DMS53 treated with DMSO at 0.1 percent for 48 hours (cell line): ENCODE measurements at regions not wholly inside any gene's neighbourhood (a gene's known extent, or its start where the extent isn't known, plus 50 kb on each side); places are given as distances from the start of the nearest gene placed in this dataset.
"Not testable (repeated sequence)": the region's sequence is repeated elsewhere in the genome, so short reads cannot be mapped to it uniquely, and the experiment has no call there.

Experiments used
- DNase-seq: peaks from one replicate; lab custom pipeline; 2025; ENCODE audit not compliant: unreplicated experiment; lab: John Stamatoyannopoulos, UW

DNA sequence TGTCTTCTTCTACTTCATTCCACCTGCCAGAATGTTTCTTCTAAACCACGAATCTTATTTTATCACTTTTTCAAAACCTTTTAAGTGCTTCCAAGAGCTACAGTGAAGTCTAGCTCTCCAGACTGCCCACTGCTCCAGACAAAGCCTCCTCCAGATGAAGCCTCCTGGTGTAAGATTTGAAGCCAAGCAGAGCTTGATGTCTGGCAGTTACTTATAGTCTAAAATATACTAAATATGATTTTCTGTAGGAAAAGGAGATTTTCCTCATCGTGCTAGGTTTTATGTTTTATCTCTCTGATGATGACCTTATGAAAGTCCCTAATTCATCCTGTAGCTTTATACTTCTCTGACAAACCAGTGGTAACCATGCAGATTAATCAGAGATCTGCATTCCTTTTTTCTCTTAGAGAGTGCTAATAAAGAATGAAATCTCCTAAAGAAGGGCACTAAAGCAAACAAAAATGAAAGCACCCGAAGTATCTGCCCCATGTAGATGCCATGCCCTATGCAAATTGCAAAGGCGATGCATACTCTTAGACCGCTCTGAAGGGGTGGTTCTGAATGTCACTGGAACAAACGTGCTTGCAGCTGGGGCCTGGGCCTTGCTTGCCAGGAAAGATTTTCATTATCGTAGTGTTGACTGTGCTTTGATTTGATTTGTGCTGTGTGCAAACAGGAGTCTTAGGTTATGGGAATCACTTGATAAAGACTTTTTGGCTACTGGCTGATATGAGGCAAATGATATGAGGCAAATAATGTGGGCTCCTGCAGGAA is 314.2 kb downstream of the PID1 start:
- no peak for DNase-seq

DNA sequence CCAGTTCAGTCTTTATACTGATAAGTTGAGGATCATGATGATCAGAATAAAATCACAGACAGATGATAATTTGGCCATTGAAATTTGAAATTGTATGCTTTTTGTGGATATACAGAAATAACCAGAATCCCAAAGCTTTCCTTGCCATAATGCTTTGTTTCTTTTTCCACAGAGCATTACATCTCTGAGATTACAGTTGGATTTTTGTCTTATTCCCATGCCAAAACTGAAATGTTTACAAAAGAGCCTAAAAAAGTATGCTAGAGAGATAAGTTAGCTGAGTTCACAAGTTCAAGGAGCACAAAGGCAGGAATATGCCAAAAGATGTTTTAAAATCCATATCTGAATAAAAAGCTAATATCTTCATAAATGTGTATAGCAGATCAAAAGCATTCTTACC is 321.3 kb downstream of the PID1 start:
- no peak for DNase-seq

DNA sequence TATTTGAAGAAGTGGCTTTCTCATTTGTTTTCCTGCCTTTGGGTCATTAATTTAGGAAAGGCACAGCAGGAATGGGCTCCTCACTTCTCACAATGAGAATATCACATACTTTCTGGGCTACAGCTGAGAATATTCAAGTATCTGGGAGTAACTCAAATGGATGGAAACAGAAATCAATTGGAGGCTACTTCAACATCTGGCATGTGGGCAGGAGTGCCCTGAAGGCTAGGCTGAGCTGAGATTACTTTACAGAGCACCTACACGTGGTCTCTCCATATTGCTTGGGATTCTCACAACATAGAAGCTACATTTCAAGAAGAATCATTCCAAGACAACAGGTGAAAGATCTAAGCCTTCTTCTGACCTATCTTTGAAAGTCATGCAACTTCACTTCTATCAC is 325.4 kb downstream of the PID1 start:
- no peak for DNase-seq

DNA sequence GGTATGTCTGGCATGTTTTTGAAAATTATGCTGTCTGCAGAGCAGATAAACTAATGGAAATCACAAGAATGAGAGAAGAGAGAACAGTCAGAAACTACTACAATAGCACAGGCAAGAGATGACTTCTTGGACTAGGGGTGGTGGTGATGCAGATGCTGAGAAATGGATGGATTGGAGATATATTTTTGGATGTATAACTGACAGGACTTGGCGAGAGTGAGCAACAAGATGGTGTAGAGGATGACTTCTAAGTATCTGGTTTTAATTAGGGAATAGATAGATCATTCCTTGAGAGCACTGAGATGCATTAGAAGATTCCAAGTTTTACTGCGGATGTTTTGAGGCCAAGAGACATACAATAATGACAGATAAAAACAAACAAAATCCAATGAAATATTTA is 328.2 kb downstream of the PID1 start:
- no peak for DNase-seq

DNA sequence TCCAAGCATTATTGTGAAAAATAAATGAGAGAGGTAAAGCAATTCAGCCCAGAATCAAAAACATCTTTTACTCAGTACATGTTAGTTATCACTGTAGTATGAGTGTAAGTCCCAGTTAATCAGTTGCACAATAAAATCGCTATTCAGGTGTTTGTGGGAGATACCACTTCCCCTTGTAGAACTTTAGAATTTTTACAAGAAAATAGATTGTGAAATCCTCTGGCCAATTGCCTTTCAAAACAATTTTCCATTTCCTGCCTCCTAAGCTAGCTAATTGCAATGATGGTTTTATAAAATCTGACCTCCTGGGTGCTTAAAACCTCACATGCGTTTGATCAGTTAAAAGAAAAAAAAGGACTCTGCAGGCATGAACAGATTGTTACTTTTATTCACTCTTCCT is 332.5 kb downstream of the PID1 start:
- DNase-seq = no peak

DNA sequence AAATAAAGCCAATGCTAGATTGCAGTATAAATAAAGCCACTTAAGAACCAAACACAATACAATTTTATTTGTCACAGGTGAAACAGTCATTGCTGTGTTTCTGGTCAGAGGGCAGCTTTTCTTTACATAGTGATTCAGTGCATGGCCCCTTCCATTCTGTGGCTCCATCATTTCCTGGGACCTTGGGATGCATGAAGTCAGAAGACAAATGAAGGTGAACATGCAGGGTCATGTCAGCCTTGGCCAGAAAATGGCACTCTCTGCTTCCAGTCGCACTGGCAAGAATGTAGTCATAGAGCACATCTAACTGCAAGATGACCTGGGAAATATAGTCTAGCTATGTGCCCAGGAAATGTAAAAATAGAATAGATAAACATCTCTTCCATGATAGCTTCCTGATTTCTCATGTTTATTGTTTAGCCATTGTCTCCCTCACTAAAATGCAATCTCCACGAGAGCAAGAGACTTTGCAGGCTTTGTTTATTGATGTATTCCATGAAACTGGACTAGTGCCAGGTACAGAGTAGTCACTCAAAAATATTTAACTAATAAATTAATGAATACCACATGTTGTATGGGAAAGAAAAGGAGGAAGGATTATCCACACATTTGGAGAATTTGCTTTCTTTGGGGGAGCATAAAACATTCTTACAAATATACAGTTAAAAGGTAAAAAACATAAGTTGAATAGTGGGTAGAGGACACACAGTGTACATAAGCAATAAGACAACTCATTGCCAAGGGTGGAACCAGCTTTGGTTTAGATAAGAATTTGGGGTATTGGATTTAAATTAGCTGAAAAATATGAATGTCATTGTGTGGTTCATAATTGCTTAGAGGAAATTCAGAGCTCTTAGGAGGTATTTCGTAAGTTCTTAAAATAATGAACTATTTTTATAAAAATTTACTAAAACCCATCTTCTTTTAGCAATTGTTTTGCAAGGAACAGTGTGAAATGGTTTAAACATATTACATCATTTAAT is 343.8 kb downstream of the PID1 start:
- DNase-seq = no peak

DNA sequence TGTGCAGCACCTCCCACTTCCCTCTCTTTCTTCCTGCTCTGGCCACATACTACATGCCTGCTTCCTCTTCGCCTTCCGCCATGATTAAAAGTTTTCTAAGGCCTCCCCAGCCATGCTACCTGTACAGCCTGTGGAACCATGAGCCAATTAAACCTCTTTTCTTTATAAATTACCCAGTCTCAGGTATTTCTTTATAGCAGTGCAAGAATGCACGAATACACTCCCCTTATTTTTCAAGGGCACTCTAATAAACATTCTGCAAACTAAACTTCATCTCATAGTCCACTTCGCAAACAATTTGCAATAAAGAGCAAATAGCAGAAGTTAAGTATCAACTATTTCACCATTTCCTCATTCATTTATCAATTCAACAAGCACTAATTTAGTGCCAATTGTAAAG is 351.3 kb downstream of the PID1 start:
- no peak for DNase-seq

DNA sequence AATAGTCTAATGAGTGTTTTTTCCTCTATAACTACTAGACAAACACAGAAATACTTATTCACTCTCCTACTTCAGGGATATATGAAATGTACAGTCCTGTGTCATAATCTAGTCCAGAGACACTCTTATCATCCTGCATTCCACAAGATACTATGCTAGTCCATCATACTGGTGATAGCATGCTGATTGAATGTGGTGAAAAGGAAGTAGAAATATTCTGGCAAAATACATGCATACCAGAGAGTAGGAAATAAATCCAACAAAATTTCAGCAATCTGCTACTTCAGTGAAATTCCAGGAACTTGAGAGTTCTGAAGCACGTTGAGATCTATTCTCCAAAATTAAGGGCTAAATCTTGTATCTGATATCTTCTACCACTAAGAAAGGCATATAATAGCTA is 353.9 kb downstream of the PID1 start:
- DNase-seq = no peak

DNA sequence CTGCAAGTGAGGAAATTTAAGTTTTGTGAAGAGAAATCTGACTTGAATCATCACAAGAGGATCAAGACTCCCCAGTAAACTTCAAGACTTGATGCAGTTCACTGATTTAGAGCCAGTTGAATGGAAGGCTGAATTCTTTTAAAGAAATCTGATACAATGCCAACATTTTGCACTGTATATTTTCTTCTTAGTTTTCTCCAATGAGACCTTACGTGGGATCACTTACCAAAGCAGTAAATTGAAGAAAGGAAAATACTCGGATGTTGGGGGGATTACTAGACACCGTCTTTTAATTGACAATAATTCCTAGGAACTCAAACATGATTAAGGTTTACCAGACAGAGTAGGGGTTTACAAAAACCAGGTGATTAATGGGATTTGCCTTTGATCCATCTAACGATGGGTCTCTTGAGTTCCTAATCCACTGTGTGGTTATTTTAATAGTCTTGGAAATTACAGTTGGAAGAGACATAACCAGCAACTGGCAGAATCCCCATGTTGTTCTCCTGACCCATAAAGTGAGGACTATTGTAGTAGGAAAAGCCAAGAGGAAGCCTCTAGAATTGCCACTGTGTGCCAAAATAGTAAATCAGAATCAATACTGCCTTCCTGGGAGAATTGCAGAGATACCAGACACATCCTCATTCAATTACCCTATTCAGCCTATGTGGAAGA is 354.5 kb downstream of the PID1 start:
- no peak for DNase-seq

DNA sequence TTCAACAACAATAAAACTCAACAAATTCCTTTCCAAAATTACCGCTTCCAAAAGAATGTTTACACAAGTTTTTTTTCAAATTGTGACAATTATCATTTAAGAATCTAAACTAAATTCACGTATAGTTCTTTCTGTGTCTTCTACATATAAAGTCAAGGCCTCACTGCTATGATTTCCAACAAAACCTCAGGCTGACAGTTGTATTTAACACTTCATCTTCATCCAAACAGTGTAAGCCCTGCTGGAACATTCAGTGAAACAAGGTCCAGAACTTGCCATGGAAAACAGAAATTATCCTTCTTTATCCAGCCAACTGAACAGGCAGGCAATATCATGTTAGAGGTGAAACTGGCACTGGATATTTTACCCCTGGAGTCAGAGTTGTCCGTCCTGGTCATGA is 357.9 kb downstream of the PID1 start:
- DNase-seq = no peak

DNA sequence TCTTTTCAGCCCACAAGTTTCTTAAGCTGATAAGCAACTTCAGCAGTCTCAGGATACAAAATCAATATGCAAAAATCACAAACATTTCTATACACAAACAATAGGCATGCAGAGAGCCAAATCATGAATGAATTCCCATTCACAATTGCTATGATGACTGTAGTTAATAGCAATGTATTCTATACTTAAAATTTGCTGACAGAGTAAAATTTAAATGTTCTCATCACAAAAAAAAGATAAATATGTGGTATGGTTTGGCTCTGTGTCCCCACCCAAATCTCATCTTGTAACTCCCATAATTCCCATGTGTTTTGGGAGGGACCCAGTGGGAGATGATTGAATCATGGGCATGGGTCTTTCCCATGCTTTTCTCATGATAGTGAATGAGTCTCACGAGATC is 360.2 kb downstream of the PID1 start:
- not testable (repeated sequence) for DNase-seq

DNA sequence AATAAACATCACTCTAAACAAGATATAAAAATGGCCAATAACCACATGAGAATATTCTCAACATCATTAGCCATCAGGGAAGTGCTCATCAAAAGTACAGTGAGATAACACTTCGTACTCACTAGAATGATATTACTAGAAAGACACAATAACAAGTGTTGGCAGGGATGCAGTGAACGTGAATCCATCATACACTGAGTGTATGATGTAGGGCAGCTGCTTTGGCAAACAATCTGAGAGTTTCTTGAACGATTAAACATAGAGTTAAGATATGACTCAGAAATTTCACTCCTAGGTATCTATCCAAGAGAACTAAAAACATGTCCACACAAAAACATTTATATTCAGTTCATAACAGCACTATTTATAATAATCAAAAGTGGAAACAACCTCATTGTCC is 368.9 kb downstream of the PID1 start:
- no peak for DNase-seq

DNA sequence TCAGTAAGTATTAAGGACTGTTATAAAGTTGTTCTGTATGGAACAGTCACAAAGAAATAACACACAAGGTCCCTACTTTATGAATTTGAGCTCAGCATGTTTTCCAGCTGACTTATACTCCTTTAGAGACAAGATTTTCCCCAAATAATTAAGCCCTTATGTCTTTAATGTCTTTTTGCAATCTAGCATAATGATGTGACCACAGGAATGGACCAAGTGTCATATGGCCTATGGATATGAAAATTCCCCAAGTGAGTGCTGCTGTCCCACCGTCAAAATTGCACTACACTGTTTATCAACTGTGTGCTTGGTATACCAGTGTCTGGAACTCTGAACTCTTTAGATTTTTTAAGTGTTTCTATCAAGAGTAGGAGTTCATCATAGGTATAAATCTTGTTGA is 369.6 kb downstream of the PID1 start:
- DNase-seq = no peak

DNA sequence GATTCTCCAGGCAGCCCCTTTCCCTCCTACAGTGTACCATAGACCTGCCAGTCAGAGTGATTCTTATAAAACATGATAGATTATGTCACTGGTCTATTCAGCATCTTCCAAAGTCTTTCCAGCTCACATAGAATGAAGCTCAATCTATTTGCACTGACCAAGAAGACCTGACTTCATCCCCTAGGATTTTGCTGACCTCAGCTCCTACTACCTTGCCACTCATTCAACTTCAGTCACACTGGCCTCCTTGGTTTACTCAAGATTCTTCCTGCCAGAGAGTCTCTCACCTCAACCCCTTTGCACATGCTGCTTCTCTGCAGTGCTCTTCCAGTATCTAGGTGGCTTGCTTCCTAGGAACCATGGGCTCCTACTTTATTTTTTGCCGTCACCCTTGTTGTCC is 392.9 kb downstream of the PID1 start:
- no peak for DNase-seq

DNA sequence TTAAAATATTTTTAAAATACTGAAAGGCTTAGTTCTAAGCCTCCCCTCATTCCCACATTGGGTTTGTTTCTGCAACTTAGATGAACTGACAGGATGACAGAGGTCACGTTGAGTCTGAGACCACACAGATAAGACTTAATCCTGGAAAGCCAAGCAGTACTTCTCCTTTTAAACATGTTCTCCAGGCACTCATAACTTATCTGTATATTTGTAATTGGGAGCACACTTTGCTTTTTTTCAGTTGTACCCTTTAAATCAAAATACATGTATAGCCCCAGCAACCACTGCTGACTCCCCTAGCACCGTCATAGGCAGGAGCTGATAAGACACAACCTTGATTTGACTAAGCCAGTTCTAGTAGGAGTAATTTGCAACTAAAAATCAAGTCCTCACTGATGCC is 394.8 kb downstream of the PID1 start:
- DNase-seq = no peak

DNA sequence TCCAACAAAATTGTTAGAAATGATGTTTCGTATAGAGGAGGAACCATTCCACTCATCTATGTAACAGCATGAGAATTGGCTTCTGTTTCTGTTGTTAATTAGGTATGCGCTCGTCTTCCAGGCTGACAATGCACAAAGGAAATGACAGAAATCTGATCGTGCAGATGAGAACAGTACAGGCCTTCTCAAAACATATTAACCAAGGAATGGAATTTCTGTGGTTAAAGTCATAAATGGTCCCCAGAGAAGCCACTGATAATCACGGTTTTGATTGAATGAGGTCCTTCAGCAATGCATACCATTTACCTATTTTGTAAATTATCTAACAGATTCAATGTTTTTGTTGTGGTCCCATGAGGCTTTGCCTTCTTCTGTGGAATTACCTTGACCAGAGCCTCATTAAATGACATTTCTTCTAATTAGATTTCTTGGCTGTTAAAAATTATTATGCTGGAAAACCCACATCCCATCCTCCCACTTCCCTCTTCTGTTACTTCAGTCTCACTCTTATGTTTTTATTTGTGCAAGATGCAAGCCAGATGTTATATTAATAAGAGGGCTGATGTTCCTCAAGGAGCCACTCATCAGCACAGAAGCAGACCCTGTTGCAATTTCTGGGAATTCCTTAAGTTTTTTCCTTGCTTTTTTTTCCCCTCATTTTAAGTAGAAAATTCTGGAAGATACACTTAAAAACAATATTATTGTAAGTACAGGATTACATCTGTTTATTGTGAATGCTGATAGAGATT is 395.8 kb downstream of the PID1 start:
- DNase-seq = no peak

DNA sequence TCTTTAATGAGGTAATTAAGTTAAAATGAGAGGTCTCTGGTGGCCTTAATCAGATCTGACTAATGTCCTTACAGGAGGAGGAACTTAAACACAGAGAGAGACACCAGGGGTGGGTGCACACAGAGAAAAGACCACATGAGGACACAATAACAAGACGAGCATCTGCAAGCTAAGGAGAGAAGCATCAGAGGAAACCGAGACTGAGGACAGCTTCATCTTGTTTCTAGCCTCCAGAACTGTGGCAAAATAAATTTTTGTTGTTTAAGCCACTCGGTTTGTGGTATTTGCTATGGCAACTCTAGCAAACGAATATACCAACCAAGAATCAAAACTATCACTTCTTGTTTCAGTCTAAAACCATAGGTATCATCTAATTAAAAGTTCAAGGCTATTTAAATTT is 400.1 kb downstream of the PID1 start:
- no peak for DNase-seq

DNA sequence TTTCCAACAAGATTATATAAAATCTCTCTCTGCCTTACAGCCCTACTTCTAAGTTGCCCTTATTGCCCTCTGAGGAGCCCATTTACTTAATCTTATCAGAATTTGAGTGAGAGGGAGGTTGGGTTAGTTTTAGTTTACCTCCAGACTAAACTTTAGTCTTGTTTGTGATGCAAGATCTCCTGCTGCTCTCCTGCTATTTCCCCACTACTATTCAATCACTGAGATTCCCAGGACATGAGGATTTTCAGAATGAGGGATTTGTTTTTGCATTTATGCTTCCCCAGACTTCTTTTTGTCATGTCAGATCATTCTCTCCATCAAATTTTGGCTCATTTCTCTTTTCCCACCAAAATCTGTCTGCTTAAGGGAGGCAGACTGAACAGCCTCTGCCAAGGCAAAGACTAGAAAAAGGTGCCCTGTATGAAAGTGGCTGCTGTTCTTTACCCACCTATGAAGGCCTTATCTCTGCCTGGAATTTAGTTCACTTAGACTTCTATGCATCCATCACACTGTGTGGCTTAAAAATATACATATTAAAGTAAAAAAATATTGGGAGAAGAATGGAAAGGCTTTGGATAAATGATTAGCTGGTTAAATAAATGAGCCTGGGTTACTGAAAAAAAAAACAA is 401.3 kb downstream of the PID1 start:
- DNase-seq = no peak

DNA sequence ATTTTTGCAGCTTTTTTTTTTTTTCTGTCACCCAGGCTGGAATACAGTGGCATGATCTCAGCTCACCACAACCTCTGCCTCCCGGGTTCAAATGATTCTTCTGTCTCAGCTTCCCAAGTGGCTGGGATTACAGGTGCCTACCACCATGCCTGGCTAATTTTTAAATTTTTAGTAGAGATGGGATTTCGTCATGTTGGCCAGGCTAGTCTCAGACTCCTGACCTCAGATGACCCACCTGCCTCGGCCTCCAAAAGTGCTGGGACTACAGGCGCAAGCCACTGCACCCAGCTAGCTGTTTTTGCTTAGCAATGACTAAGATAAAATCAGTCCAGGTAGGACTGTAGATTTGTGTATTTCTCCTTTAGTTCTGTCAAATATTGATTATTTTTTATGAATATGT is 403.7 kb downstream of the PID1 start:
- DNase-seq = no peak

DNA sequence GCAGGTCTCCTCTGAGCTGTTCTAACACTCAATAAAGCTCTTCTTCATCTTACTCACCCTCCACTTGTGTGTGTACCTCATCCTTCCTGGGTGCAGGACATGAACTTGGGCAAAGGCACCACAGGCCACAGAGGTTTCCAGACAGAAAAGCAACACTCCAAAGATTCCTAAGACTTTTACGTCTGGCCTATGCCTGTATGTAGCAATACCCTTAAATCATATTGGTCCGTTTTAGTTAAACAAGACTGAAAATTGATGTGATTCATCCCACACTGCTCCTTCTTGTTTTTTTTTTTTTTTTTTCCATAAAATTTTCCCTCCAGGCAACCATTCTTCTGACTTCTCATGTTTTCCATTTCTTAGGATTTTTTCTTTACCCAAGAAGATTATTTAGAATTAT is 404.3 kb downstream of the PID1 start:
- no peak for DNase-seq

DNA sequence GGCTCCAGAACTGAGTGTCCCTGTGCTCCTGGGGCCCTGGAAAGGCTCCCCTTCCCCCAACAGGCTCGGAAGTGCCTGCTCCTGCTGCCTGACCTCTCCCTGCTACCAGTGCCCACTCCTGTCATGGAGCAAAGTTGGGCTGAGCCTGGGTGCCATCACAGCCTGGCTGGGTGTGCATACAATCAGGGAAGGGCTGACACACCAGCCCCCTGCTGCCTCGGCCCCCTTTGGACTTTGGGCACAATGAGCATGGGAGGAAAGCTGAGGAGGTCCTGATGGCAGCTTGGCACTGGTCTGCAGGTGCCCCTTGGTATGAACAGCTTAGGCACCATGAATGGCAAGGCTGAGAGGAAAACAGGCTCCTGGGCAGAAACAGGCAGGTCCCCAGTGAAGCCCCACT is 405.0 kb downstream of the PID1 start:
- DNase-seq = no peak
